HepG2 (cell line): ENCODE measurements at regions not wholly inside any gene's neighbourhood (a gene's known extent, or its start where the extent isn't known, plus 50 kb on each side); places are given as distances from the start of the nearest gene placed in this dataset.

Source experiments
- ATAD3A ChIP-seq: sonication (generic); formaldehyde crosslinking; IDR thresholded peaks from 2 replicates; pipeline ENCODE4 v1.4.0; 2020; ENCODE audit warnings: missing genetic modification reagents
- ATF2 ChIP-seq: sonication (generic); formaldehyde crosslinking; IDR thresholded peaks from 2 replicates; pipeline ENCODE4 v1.4.0; 2020; ENCODE audit warnings: missing genetic modification reagents
- EP300 ChIP-seq, 3 experiments: sonication (generic) in 1 of 3; formaldehyde crosslinking in 1 of 3; IDR thresholded peaks; 2 replicates each; pipeline versions ENCODE4 v1.5.1 to v1.6.1; 2011 to 2020; ENCODE audit warnings: low read depth in 2 of 3, low read length in 2 of 3, borderline replicate concordance in 1 of 3, improper control_type of control experiment in 1 of 3, mild to moderate bottlenecking in 1 of 3, missing genetic modification reagents in 1 of 3, moderate library complexity in 1 of 3
- NBN ChIP-seq: fragments of 450-650 bp; conservative IDR thresholded peaks from 2 replicates; pipeline ENCODE4 v1.6.1; 2017
- RAD51 ChIP-seq: fragments of 450-650 bp; IDR thresholded peaks from 2 replicates; pipeline ENCODE4 v1.6.1; 2016; ENCODE audit warnings: borderline replicate concordance
- ZNF749 ChIP-seq: sonication (generic); formaldehyde crosslinking; IDR thresholded peaks from 2 replicates; pipeline ENCODE4 v1.8.0; 2022; ENCODE audit warnings: mild to moderate bottlenecking, missing genetic modification reagents, moderate library complexity, borderline replicate concordance
- TF ChIP-seq, protein P1 (sequence below): IDR thresholded peaks from 2 replicates; pipeline ENCODE4 v1.6.1; 2016; ENCODE audit warnings: low read depth
- TF ChIP-seq, protein P2 (sequence below): sonication (generic); formaldehyde crosslinking; IDR thresholded peaks from 2 replicates; pipeline ENCODE4 v1.5.0; 2020; ENCODE audit warnings: mild to moderate bottlenecking, missing genetic modification reagents, moderate library complexity
- TF ChIP-seq, protein P3 (sequence below): sonication (generic); formaldehyde crosslinking; IDR thresholded peaks from 2 replicates; pipeline ENCODE4 v1.5.0; 2020; ENCODE audit warnings: missing genetic modification reagents

- TF ChIP-seq EP300 (IDR thresholded peaks at IDR 0.05; ENCODE audit: low read depth in 2 of 2, low read length in 2 of 2): no peak
- TF ChIP-seq EP300 (CRISPR knock-in tag; IDR thresholded peaks at IDR 0.05; ENCODE audit: borderline replicate concordance): no peak
- no peak for TF ChIP-seq NBN
- TF ChIP-seq, protein P1, sequence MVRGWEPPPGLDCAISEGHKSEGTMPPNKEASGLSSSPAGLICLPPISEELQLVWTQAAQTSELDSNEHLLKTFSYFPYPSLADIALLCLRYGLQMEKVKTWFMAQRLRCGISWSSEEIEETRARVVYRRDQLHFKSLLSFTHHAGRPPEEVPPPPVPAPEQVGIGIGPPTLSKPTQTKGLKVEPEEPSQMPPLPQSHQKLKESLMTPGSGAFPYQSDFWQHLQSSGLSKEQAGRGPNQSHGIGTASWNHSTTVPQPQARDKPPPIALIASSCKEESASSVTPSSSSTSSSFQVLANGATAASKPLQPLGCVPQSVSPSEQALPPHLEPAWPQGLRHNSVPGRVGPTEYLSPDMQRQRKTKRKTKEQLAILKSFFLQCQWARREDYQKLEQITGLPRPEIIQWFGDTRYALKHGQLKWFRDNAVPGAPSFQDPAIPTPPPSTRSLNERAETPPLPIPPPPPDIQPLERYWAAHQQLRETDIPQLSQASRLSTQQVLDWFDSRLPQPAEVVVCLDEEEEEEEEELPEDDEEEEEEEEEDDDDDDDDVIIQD (CRISPR knock-in tag): no peak
- no peak for TF ChIP-seq ZNF749 (CRISPR knock-in tag)
- TF ChIP-seq, protein P2, sequence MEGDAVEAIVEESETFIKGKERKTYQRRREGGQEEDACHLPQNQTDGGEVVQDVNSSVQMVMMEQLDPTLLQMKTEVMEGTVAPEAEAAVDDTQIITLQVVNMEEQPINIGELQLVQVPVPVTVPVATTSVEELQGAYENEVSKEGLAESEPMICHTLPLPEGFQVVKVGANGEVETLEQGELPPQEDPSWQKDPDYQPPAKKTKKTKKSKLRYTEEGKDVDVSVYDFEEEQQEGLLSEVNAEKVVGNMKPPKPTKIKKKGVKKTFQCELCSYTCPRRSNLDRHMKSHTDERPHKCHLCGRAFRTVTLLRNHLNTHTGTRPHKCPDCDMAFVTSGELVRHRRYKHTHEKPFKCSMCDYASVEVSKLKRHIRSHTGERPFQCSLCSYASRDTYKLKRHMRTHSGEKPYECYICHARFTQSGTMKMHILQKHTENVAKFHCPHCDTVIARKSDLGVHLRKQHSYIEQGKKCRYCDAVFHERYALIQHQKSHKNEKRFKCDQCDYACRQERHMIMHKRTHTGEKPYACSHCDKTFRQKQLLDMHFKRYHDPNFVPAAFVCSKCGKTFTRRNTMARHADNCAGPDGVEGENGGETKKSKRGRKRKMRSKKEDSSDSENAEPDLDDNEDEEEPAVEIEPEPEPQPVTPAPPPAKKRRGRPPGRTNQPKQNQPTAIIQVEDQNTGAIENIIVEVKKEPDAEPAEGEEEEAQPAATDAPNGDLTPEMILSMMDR (CRISPR knock-in tag): no peak
- no peak for TF ChIP-seq ATAD3A
- TF ChIP-seq ATF2 (CRISPR knock-in tag): no peak
- TF ChIP-seq, protein P3, sequence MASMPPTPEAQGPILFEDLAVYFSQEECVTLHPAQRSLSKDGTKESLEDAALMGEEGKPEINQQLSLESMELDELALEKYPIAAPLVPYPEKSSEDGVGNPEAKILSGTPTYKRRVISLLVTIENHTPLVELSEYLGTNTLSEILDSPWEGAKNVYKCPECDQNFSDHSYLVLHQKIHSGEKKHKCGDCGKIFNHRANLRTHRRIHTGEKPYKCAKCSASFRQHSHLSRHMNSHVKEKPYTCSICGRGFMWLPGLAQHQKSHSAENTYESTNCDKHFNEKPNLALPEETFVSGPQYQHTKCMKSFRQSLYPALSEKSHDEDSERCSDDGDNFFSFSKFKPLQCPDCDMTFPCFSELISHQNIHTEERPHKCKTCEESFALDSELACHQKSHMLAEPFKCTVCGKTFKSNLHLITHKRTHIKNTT (CRISPR knock-in tag): no peak
- no peak for TF ChIP-seq RAD51
Measured at GRCh38 chr12:94037444-94037843, 110.9 kb upstream of the PLXNC1 start.
